ENCODE measurements at regions not wholly inside any gene's neighbourhood (a gene's known extent, or its start where the extent isn't known, plus 50 kb on each side); places are given as distances from the start of the nearest gene placed in this dataset.

GRCh38 chr2:9057939-9058761 is 54.7 kb upstream of the MBOAT2 start:
- TF ChIP-seq GABPA (IDR thresholded peaks at IDR 0.05; ENCODE audit: low read depth) (no peak), ETV6 (conservative IDR thresholded peaks at IDR 0.05 in 1 of 2, IDR thresholded peaks at IDR 0.05 in 1 of 2; ENCODE audit: borderline replicate concordance in 1 of 2, low read depth in 1 of 2) (no peak), TAF1 (IDR thresholded peaks at IDR 0.05; ENCODE audit: borderline replicate concordance, low read depth, low read length) (no peak), NKRF (conservative IDR thresholded peaks at IDR 0.05) (no peak), TBL1XR1 (IDR thresholded peaks at IDR 0.05; ENCODE audit: low read depth, low read length) (no peak), ESRRA (IDR thresholded peaks at IDR 0.05; ENCODE audit: low read length) (no peak), ZSCAN29 (IDR thresholded peaks at IDR 0.05) (no peak), MYC (IDR thresholded peaks at IDR 0.05; ENCODE audit: insufficient read depth, insufficient read length, insufficient replicate concordance, low read length, severe bottlenecking) (no peak), ZNF24 (IDR thresholded peaks at IDR 0.05) (no peak), GATAD2B (conservative IDR thresholded peaks at IDR 0.05; ENCODE audit: low read depth) (no peak)
- no peak for DNase-seq (ENCODE audit: low read depth, low spot score)
- ChIA-PET RAD21 (ENCODE audit: unreplicated experiment) (interaction anchor here (0.6 kb wide), 1 partner anchor 1114 kb away, joined by 3 read pairs; no protein-coding TSS in a partner anchor), CTCF (no interaction called here), POLR2A (interaction anchor here (0.6 kb wide), 1 partner anchor 54 kb away, joined by 3 read pairs; no protein-coding TSS in a partner anchor), SMC1A (ENCODE audit: uncharacterized antibody, unreplicated experiment) (interaction anchor here (0.8 to 1.2 kb wide), 3 partner anchors 42 to 111 kb away, joined by 3 read pairs; no protein-coding TSS in a partner anchor)
- no TSS peak for BruUV-seq (replicated peaks)
- H3K4me2 ChIP-seq (ENCODE audit: control insufficient read depth, insufficient read depth): no peak overlapping the region
- no peak overlapping the region for H2AFZ ChIP-seq (ENCODE audit: control insufficient read depth, low read depth, low read length)
- H3K4me1 ChIP-seq (ENCODE audit: control insufficient read depth, insufficient read depth, low read length): no peaks in the 10 kb centered on the region; the same call in 1 of the 2 replicates
- ATAC-seq: no peak
- no peak overlapping the region for H3K27ac ChIP-seq (ENCODE audit: control insufficient read depth, insufficient read depth)
- no peaks in the 10 kb centered on the region for H4K20me1 ChIP-seq (ENCODE audit: control insufficient read depth, insufficient read depth)
- intact Hi-C loops (cut with micrococcal nuclease; ENCODE audit: unreplicated experiment) (no loop called here), in situ Hi-C loops (cut with MboI) (no loop called here)
- FAIRE-seq: no peak
- H3K36me3 ChIP-seq (ENCODE audit: control insufficient read depth in 2 of 2, insufficient read depth in 2 of 2, low read length in 1 of 2): no peaks in the 10 kb centered on the region
- WGBS (ENCODE audit: insufficient coverage, insufficient replicate concordance, low lambda C conversion rate, missing lambda C conversion rate): 39% methylated on average over 9 of the region's 9 CpGs
- no peak overlapping the region for H3K4me3 ChIP-seq
- no peaks in the 10 kb centered on the region for H3K27me3 ChIP-seq (replicated peaks in 1 of 2; ENCODE audit: control insufficient read depth in 2 of 2, insufficient read depth in 2 of 2, low read length in 1 of 2)
- H3K9ac ChIP-seq (ENCODE audit: control insufficient read depth, insufficient read depth, low read length): no peak overlapping the region
- H3K79me2 ChIP-seq (ENCODE audit: control insufficient read depth, insufficient read depth, low read length): no peaks in the 10 kb centered on the region
- H3K9me3 ChIP-seq (replicated peaks; ENCODE audit: control insufficient read depth, insufficient read depth, low read length): no peaks in the 10 kb centered on the region
